GM13976 (cell line): ENCODE measurements at regions not wholly inside any gene's neighbourhood (a gene's known extent, or its start where the extent isn't known, plus 50 kb on each side); places are given as distances from the start of the nearest gene placed in this dataset.
"Not testable (repeated sequence)": the region's sequence is repeated elsewhere in the genome, so short reads cannot be mapped to it uniquely, and the experiment has no call there.

ENCODE experiments used
- DNase-seq: peaks from one replicate; pipeline ENCODE4 v3.0.0; 2012; ENCODE audit warnings: low spot score
- CTCF ChIP-seq: IDR thresholded peaks from 2 replicates; pipeline ENCODE4 v1.5.1; 2012; ENCODE audit warnings: borderline replicate concordance, mild to moderate bottlenecking; ENCODE audit not compliant: insufficient read depth; ENCODE audit errors: extremely low read depth, missing control alignments, control extremely low read depth
- in situ Hi-C: fragments of 300-500 bp; cut with MboI; formaldehyde crosslinking; loops from one replicate; pipeline ENCODE4 v1.12.0; 2022; ENCODE audit warnings: low sequenced_read_pairs, mixed read lengths, inconsistent platforms; ENCODE audit not compliant: unreplicated experiment

- no peak for TF ChIP-seq CTCF
- DNase-seq: no peak
- in situ Hi-C loops: no loop called here
Observed at GRCh38 chr2:8244639-8245038, 437.2 kb upstream of the ID2 start.

GRCh38 chr2:8246137-8246536 lies 435.7 kb upstream of the ID2 start:
- TF ChIP-seq CTCF: no peak
- in situ Hi-C loops: no loop called here
- no peak for DNase-seq

GRCh38 chr2:8247905-8248622 lies 433.8 kb upstream of the ID2 start:
- TF ChIP-seq CTCF: no peak
- DNase-seq: no peak
- in situ Hi-C loops: no loop called here

- in situ Hi-C loops: no loop called here
- no peak for DNase-seq
- no peak for TF ChIP-seq CTCF
Observed at GRCh38 chr2:8248623-8248957, 433.3 kb upstream of the ID2 start.

- no peak for DNase-seq
- in situ Hi-C loops: no loop called here
- no peak for TF ChIP-seq CTCF
Observed at GRCh38 chr2:8249141-8249540, 432.7 kb upstream of the ID2 start.

- no peak for DNase-seq
- in situ Hi-C loops: no loop called here
- TF ChIP-seq CTCF: no peak
Observed at GRCh38 chr2:8249769-8250168, 432.1 kb upstream of the ID2 start.

GRCh38 chr2:8250290-8250689 lies 431.6 kb upstream of the ID2 start:
- DNase-seq, in situ Hi-C loops: not testable (repeated sequence)
